Endothelial cell of umbilical vein (primary cell): ENCODE measurements at regions not wholly inside any gene's neighbourhood (a gene's known extent, or its start where the extent isn't known, plus 50 kb on each side); places are given as distances from the start of the nearest gene placed in this dataset.

Source experiments
- BruUV-seq: library from RNA; stranded (reverse); fragments of 400-500 nt; replicated peaks from 2 replicates; lab custom pipeline; 2021; lab: Mats Ljungman, UMichigan
- CTCF ChIA-PET: fragments of 300-600, 350-600 bp; sonication (Branson Sonifier 250); formaldehyde crosslinking; loops from one replicate; lab custom pipeline; 2021; ENCODE audit warnings: antibody characterized with exemption, inconsistent platforms; lab: Charles Lee
- POLR2A ChIA-PET: fragments of 300-600, 350-600 bp; sonication (Branson Sonifier 250); formaldehyde crosslinking; loops from one replicate; lab custom pipeline; 2021; ENCODE audit warnings: antibody characterized with exemption, inconsistent platforms; lab: Charles Lee
- DNase-seq: peaks from one replicate; pipeline ENCODE4 v3.0.0-alpha.2; 2011; ENCODE audit warnings: low read depth, low spot score
- FAIRE-seq: peaks from 2 replicates; lab custom pipeline; 2011; peaks lifted over from hg19 to GRCh38; lab: Jason Lieb, UNC
- H2AFZ ChIP-seq: 2 replicates; pipeline ENCODE4 v1.6.0; 2012; ENCODE audit warnings: low read depth, low read length, control low read depth, inconsistent platforms
- H3K27ac ChIP-seq: 2 replicates; pipeline ENCODE4 v1.5.1; 2011; ENCODE audit warnings: low read depth, mild to moderate bottlenecking, control low read depth, low read length, moderate library complexity; ENCODE audit not compliant: insufficient read depth
- H3K27me3 ChIP-seq, 2 experiments: 2 replicates each; pipeline versions ENCODE4 v1.6.0 to v1.6.1; 2011; ENCODE audit warnings: low read length in 2 of 2, mixed read lengths in 1 of 2; ENCODE audit not compliant: control insufficient read depth in 2 of 2, insufficient read depth in 2 of 2
- H3K36me3 ChIP-seq, 2 experiments: 2 replicates in 1 of 2; 3 replicates in 1 of 2; pipeline ENCODE4 v1.5.1; 2011; ENCODE audit warnings: low read length in 2 of 2, mild to moderate bottlenecking in 1 of 2, moderate library complexity in 1 of 2; ENCODE audit not compliant: control insufficient read depth in 2 of 2, insufficient read depth in 2 of 2; ENCODE audit errors: extremely low read depth in 1 of 2
- H3K4me1 ChIP-seq: 3 replicates; pipeline ENCODE4 v1.5.1; 2011; ENCODE audit warnings: mild to moderate bottlenecking, low read length; ENCODE audit not compliant: control insufficient read depth, insufficient read depth; ENCODE audit errors: extremely low read depth
- H3K4me2 ChIP-seq: 2 replicates; pipeline ENCODE4 v1.6.1; 2011; ENCODE audit warnings: low read length, control low read depth, mixed read lengths; ENCODE audit not compliant: insufficient read depth
- H3K4me3 ChIP-seq, 3 experiments: fragments of 200-600 bp in 1 of 3; sonication (generic), shearing (Covaris generic) in 1 of 3; replicated peaks in 1 of 3; 2 replicates each; pipeline ENCODE4 v1.5.1; 2011 to 2016; ENCODE audit warnings: control low read depth in 3 of 3, low read length in 3 of 3, mild to moderate bottlenecking in 2 of 3, inconsistent platforms in 1 of 3, low read depth in 1 of 3, moderate library complexity in 1 of 3; ENCODE audit not compliant: insufficient read depth in 1 of 3
- H3K79me2 ChIP-seq: 2 replicates; pipeline ENCODE4 v1.6.0; 2012; ENCODE audit warnings: low read length, inconsistent platforms; ENCODE audit not compliant: control insufficient read depth, insufficient read depth
- H3K9ac ChIP-seq: replicated peaks from 2 replicates; pipeline ENCODE3; 2011; ENCODE audit warnings: low read length, control low read depth; ENCODE audit not compliant: insufficient read depth; ENCODE audit errors: extremely low read depth
- H3K9me1 ChIP-seq: replicated peaks from 3 replicates; pipeline ENCODE4 v1.6.0; 2011; ENCODE audit warnings: mild to moderate bottlenecking, low read length; ENCODE audit not compliant: control insufficient read depth, insufficient read depth; ENCODE audit errors: extremely low read depth
- H3K9me3 ChIP-seq: replicated peaks from 2 replicates; pipeline ENCODE4 v1.5.1; 2012; ENCODE audit warnings: low read length, inconsistent platforms; ENCODE audit not compliant: control insufficient read depth, insufficient read depth
- H4K20me1 ChIP-seq: replicated peaks from 2 replicates; pipeline ENCODE3; 2011; ENCODE audit warnings: mild to moderate bottlenecking, low read length; ENCODE audit not compliant: control insufficient read depth, insufficient read depth; ENCODE audit errors: extremely low read depth
- CTCF ChIP-seq, 2 donors: IDR thresholded peaks; 1 replicate in 1 of 2; 2 replicates in 1 of 2; pipeline ENCODE4 v1.5.1; 2011; ENCODE audit warnings: low read length in 2 of 2, mild to moderate bottlenecking in 2 of 2, moderate library complexity in 2 of 2, control low read depth in 1 of 2, inconsistent platforms in 1 of 2, low read depth in 1 of 2; ENCODE audit not compliant: insufficient read depth in 1 of 2; ENCODE audit errors: extremely low read depth in 1 of 2
- EZH2 ChIP-seq: IDR thresholded peaks from 2 replicates; pipeline ENCODE4 v1.6.1; 2012; ENCODE audit warnings: borderline replicate concordance, low read depth, mild to moderate bottlenecking, moderate library complexity, low read length, inconsistent platforms; ENCODE audit not compliant: severe bottlenecking
- FOS ChIP-seq: IDR thresholded peaks from 2 replicates; pipeline ENCODE4 v1.6.1; 2011; ENCODE audit warnings: mild to moderate bottlenecking, low read length, moderate library complexity, borderline replicate concordance; ENCODE audit not compliant: insufficient read depth
- JUN ChIP-seq: IDR thresholded peaks from 2 replicates; pipeline ENCODE4 v1.6.1; 2011; ENCODE audit warnings: borderline replicate concordance, low read depth; ENCODE audit not compliant: insufficient read length, insufficient read depth
- POLR2AphosphoS5 ChIP-seq: IDR thresholded peaks from 2 replicates; pipeline ENCODE4 v1.6.1; 2012; ENCODE audit warnings: low read depth, mild to moderate bottlenecking, control low read depth, low read length, moderate library complexity; ENCODE audit not compliant: insufficient read depth
- dilution Hi-C: fragments of 300-500 bp; cut with MboI; formaldehyde crosslinking; loops from one replicate; pipeline ENCODE4 v1.15.0; 2019; ENCODE audit warnings: low sequenced_read_pairs; ENCODE audit not compliant: extremely low pct_ligation_motif_present
- intact Hi-C: fragments of 100-400 bp; cut with micrococcal nuclease; formaldehyde crosslinking; loops from one replicate; pipeline ENCODE4 v1.10.0; 2022

- Histone ChIP-seq H3K9me3 (no peaks in the 10 kb centered on the region), H4K20me1 (no peaks in the 10 kb centered on the region), H3K79me2 (no peaks in the 10 kb centered on the region), H3K27me3 (no peaks in the 10 kb centered on the region), H3K9me1 (no peaks in the 10 kb centered on the region), H3K4me1 (no peaks in the 10 kb centered on the region), H3K36me3 (no peaks in the 10 kb centered on the region), H3K4me2 (no peak overlapping the region), H2AFZ (no peak overlapping the region), H3K9ac (no peak overlapping the region), H3K4me3 (no peak overlapping the region), H3K27ac (no peak overlapping the region)
- ChIA-PET CTCF (interaction anchor here (1.2 kb wide), 1 partner anchor 15 kb away, joined by 3 read pairs; no protein-coding TSS in a partner anchor), POLR2A (interaction anchor here (1.2 kb wide), 1 partner anchor 63 kb away, joined by 3 read pairs; no protein-coding TSS in a partner anchor)
- dilution Hi-C loops (no loop called here), intact Hi-C loops (no loop called here)
- no TSS peak for BruUV-seq
- FAIRE-seq = no peak
- no peak for DNase-seq
- no peak for TF ChIP-seq JUN
- TF ChIP-seq FOS = peak; percentile 14
- no peak for TF ChIP-seq POLR2AphosphoS5
- TF ChIP-seq CTCF (IDR thresholded peaks at IDR 0.05; ENCODE audit: extremely low read depth in 1 of 2, insufficient read depth in 1 of 2, low read depth in 1 of 2, low read length in 2 of 2) = no peak
These were observed 221.2 kb downstream of the SQOR start for GRCh38 chr15:45855907-45856579.

DNA sequence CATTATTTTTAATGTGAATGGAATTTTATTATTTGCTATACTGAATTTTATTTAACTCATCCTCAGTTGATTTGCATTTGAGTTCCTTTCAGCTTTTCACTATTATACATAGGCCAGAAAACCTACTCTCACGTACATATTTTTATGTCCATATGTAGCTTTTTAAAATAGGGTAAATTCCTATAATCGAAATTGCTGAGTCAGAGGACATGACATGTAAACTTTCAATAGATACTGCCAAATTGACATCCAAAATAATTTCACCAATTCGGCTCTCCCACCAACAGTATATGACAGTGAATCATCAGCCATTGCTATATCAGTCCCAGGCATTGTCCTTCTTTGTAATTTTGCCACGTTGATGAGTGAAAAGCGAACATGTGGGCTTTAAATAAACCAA is 222.5 kb downstream of the SQOR start:
- H3K36me3 ChIP-seq = no peaks in the 10 kb centered on the region
- TF ChIP-seq POLR2AphosphoS5 (no peak), EZH2 (no peak), CTCF (IDR thresholded peaks at IDR 0.05; ENCODE audit: extremely low read depth in 1 of 2, insufficient read depth in 1 of 2, low read depth in 1 of 2, low read length in 2 of 2) (no peak)
- no peaks in the 10 kb centered on the region for H3K4me1 ChIP-seq
- no peak overlapping the region for H3K4me2 ChIP-seq
- no peak overlapping the region for H2AFZ ChIP-seq
- dilution Hi-C loops (no loop called here), intact Hi-C loops (no loop called here)
- no peak overlapping the region for H3K9ac ChIP-seq
- H3K9me1 ChIP-seq = no peaks in the 10 kb centered on the region
- no peaks in the 10 kb centered on the region for H4K20me1 ChIP-seq
- no peak overlapping the region for H3K4me3 ChIP-seq
- H3K79me2 ChIP-seq = no peaks in the 10 kb centered on the region
- H3K27ac ChIP-seq = no peak overlapping the region
- ChIA-PET CTCF (no interaction called here), POLR2A (no interaction called here)
- no TSS peak for BruUV-seq
- DNase-seq (no peak), FAIRE-seq (no peak)
- H3K9me3 ChIP-seq = no peaks in the 10 kb centered on the region
- no peaks in the 10 kb centered on the region for H3K27me3 ChIP-seq
